Loucy (cell line): ENCODE measurements at regions not wholly inside any gene's neighbourhood (a gene's known extent, or its start where the extent isn't known, plus 50 kb on each side); places are given as distances from the start of the nearest gene placed in this dataset.

Experiments used
- H2AFZ ChIP-seq: fragments of 200-600 bp; sonication (generic); 2 replicates; pipeline ENCODE4 v1.6.0; 2016; ENCODE audit warnings: antibody characterized with exemption, mild to moderate bottlenecking, low read length, moderate library complexity
- H3F3A ChIP-seq: fragments of 200-600 bp; 2 replicates; pipeline ENCODE4 v1.6.0; 2016; ENCODE audit warnings: antibody characterized with exemption, low read depth, mild to moderate bottlenecking
- H3K27me3 ChIP-seq: fragments of 200-600 bp; sonication (generic); 2 replicates; pipeline ENCODE4 v1.6.1; 2014; ENCODE audit warnings: low read length, mild to moderate bottlenecking; ENCODE audit not compliant: insufficient read depth, poor library complexity, severe bottlenecking
- H3K36me3 ChIP-seq: fragments of 200-600 bp; sonication (generic); 2 replicates; pipeline ENCODE4 v1.6.1; 2016; ENCODE audit warnings: low read length; ENCODE audit not compliant: insufficient read depth
- H3K4me1 ChIP-seq: fragments of 200-600 bp; sonication (generic); 2 replicates; pipeline ENCODE4 v1.5.1; 2014; ENCODE audit warnings: low read length, mild to moderate bottlenecking; ENCODE audit not compliant: insufficient read depth, poor library complexity, severe bottlenecking
- H3K4me2 ChIP-seq: fragments of 200-600 bp; sonication (generic); 2 replicates; pipeline ENCODE4 v1.6.0; 2014; ENCODE audit warnings: antibody characterized with exemption, low read length, low read depth, mild to moderate bottlenecking; ENCODE audit not compliant: poor library complexity, severe bottlenecking
- H3K4me3 ChIP-seq: fragments of 200-600 bp; sonication (generic); 2 replicates; pipeline ENCODE4 v1.5.1; 2014; ENCODE audit warnings: low read length, mild to moderate bottlenecking, mixed read lengths; ENCODE audit not compliant: poor library complexity, severe bottlenecking
- H3K79me2 ChIP-seq: fragments of 200-600 bp; sonication (generic); 2 replicates; pipeline ENCODE4 v1.6.1; 2014; ENCODE audit warnings: low read length; ENCODE audit not compliant: insufficient read depth
- H3K9ac ChIP-seq: fragments of 200-600 bp; sonication (generic); 2 replicates; pipeline ENCODE4 v1.6.0; 2014; ENCODE audit warnings: mild to moderate bottlenecking, low read depth, low read length, moderate library complexity; ENCODE audit not compliant: poor library complexity, severe bottlenecking
- H3K9me2 ChIP-seq: fragments of 200-600 bp; sonication (generic); replicated peaks from 2 replicates; pipeline ENCODE4 v1.6.1; 2016; ENCODE audit warnings: low read depth, low read length, mixed read lengths
- H3K9me3 ChIP-seq: fragments of 200-600 bp; sonication (generic); 2 replicates; pipeline ENCODE4 v1.6.1; 2014; ENCODE audit warnings: mild to moderate bottlenecking, antibody characterized with exemption, low read length, low read depth; ENCODE audit not compliant: insufficient read depth
- H4K20me1 ChIP-seq: fragments of 200-600 bp; sonication (generic); 2 replicates; pipeline ENCODE4 v1.6.0; 2014; ENCODE audit warnings: antibody characterized with exemption, low read length, mild to moderate bottlenecking; ENCODE audit not compliant: insufficient read depth, poor library complexity, severe bottlenecking
- CTCF ChIP-seq: fragments of 200-600 bp; sonication (generic); conservative IDR thresholded peaks from 2 replicates; pipeline ENCODE4 v1.5.1; 2014; ENCODE audit warnings: mild to moderate bottlenecking, antibody characterized with exemption, low read length
- EZH2phosphoT487 ChIP-seq: fragments of 200-600 bp; IDR thresholded peaks from 2 replicates; pipeline ENCODE4 v1.6.1; 2018; ENCODE audit warnings: antibody characterized with exemption, mild to moderate bottlenecking, moderate library complexity, borderline replicate concordance

- Histone ChIP-seq H3K27me3 (peaks cover 12% of the 10 kb centered on the region), H3K36me3 (no peaks in the 10 kb centered on the region), H4K20me1 (no peaks in the 10 kb centered on the region), H3K9ac (no peak overlapping the region), H3F3A (no peaks in the 10 kb centered on the region), H3K9me2 (no peaks in the 10 kb centered on the region), H3K4me1 (no peaks in the 10 kb centered on the region), H3K79me2 (no peaks in the 10 kb centered on the region), H3K4me2 (no peak overlapping the region), H3K4me3 (no peak overlapping the region), H2AFZ (no peak overlapping the region), H3K9me3 (peaks cover 6% of the 10 kb centered on the region; the same call in 1 of the 2 replicates)
- TF ChIP-seq EZH2phosphoT487 (no peak), CTCF (no peak)
These were observed 319.0 kb upstream of the IRX3 start for GRCh38 chr16:54605536-54606066.

- H3K4me3 ChIP-seq: no peak overlapping the region
- peaks cover 10% of the 10 kb centered on the region; the same call in 1 of the 2 replicates for H3K9me3 ChIP-seq
- H3F3A ChIP-seq: no peaks in the 10 kb centered on the region
- no peaks in the 10 kb centered on the region for H3K36me3 ChIP-seq
- no peak overlapping the region for H3K9ac ChIP-seq
- no peaks in the 10 kb centered on the region for H3K4me1 ChIP-seq
- H3K4me2 ChIP-seq: no peak overlapping the region
- peaks cover 12% of the 10 kb centered on the region for H3K27me3 ChIP-seq
- H3K9me2 ChIP-seq: no peaks in the 10 kb centered on the region
- H3K79me2 ChIP-seq: no peaks in the 10 kb centered on the region
- H4K20me1 ChIP-seq: no peaks in the 10 kb centered on the region
- no peak overlapping the region for H2AFZ ChIP-seq
- no peak for TF ChIP-seq EZH2phosphoT487
- no peak for TF ChIP-seq CTCF
These were observed 316.1 kb upstream of the IRX3 start for GRCh38 chr16:54602666-54603065.

- Histone ChIP-seq H3K27me3 (no peaks in the 10 kb centered on the region), H3K9me2 (no peaks in the 10 kb centered on the region), H3K4me1 (no peaks in the 10 kb centered on the region), H4K20me1 (no peaks in the 10 kb centered on the region), H3K4me2 (no peak overlapping the region), H3K9me3 (peaks cover 4% of the 10 kb centered on the region; the same call in 1 of the 2 replicates), H3K4me3 (no peak overlapping the region), H3K36me3 (no peaks in the 10 kb centered on the region), H3F3A (no peaks in the 10 kb centered on the region), H2AFZ (no peak overlapping the region), H3K79me2 (no peaks in the 10 kb centered on the region), H3K9ac (no peak overlapping the region)
- TF ChIP-seq EZH2phosphoT487 (no peak), CTCF (no peak)
These were observed 310.6 kb upstream of the IRX3 start for GRCh38 chr16:54597222-54597621.
